ENCODE measurements at regions not wholly inside any gene's neighbourhood (a gene's known extent, or its start where the extent isn't known, plus 50 kb on each side); places are given as distances from the start of the nearest gene placed in this dataset.

- FAIRE-seq, result no peak
- intact Hi-C loops (cut with DNase I), result no loop called here
- H3K36me3 ChIP-seq (ENCODE audit: control insufficient read depth in 2 of 3, insufficient read depth in 3 of 3, low read length in 3 of 3), result no peaks in the 10 kb centered on the region
- no peak overlapping the region for H3K27ac ChIP-seq (ENCODE audit: low read depth in 2 of 2, low read length in 2 of 2)
- H3K4me3 ChIP-seq (ENCODE audit: low read length in 3 of 3), result no peak overlapping the region
- H3K9ac ChIP-seq (ENCODE audit: low read length in 3 of 3), result no peak overlapping the region
- peaks cover 0 to 3% (median 0%) of the 10 kb centered on the region in 3 donors for H3K9me3 ChIP-seq (ENCODE audit: control insufficient read depth in 2 of 3, insufficient read depth in 1 of 3, low read length in 3 of 3)
- no peaks in the 10 kb centered on the region for H3K27me3 ChIP-seq (ENCODE audit: control insufficient read depth, insufficient read depth, low read length)
- no peak for DNase-seq
- TF ChIP-seq CTCF (IDR thresholded peaks at IDR 0.05; ENCODE audit: borderline replicate concordance, extremely low read depth, insufficient read depth), result no peak
- H3K4me1 ChIP-seq (ENCODE audit: control insufficient read depth in 2 of 3, insufficient read depth in 2 of 3, low read depth in 1 of 3, low read length in 3 of 3), result no peaks in the 10 kb centered on the region
These were observed 182.1 kb downstream of the ANKRD60 start for GRCh38 chr20:58046311-58046710.

- Histone ChIP-seq H3K27ac (ENCODE audit: low read depth in 2 of 2, low read length in 2 of 2) (no peak overlapping the region), H3K4me3 (ENCODE audit: low read length in 3 of 3) (no peak overlapping the region), H3K9me3 (ENCODE audit: control insufficient read depth in 2 of 3, insufficient read depth in 1 of 3, low read length in 3 of 3) (no peaks in the 10 kb centered on the region), H3K9ac (ENCODE audit: low read length in 3 of 3) (no peak overlapping the region), H3K36me3 (ENCODE audit: control insufficient read depth in 2 of 3, insufficient read depth in 3 of 3, low read length in 3 of 3) (no peaks in the 10 kb centered on the region), H3K4me1 (ENCODE audit: control insufficient read depth in 2 of 3, insufficient read depth in 2 of 3, low read depth in 1 of 3, low read length in 3 of 3) (no peaks in the 10 kb centered on the region), H3K27me3 (ENCODE audit: control insufficient read depth, insufficient read depth, low read length) (no peaks in the 10 kb centered on the region)
- no peak for TF ChIP-seq CTCF (IDR thresholded peaks at IDR 0.05; ENCODE audit: borderline replicate concordance, extremely low read depth, insufficient read depth)
- FAIRE-seq (no peak), DNase-seq (no peak)
- intact Hi-C loops (cut with DNase I), result no loop called here
These were observed 182.9 kb downstream of the ANKRD60 start for GRCh38 chr20:58045579-58045978.

DNA sequence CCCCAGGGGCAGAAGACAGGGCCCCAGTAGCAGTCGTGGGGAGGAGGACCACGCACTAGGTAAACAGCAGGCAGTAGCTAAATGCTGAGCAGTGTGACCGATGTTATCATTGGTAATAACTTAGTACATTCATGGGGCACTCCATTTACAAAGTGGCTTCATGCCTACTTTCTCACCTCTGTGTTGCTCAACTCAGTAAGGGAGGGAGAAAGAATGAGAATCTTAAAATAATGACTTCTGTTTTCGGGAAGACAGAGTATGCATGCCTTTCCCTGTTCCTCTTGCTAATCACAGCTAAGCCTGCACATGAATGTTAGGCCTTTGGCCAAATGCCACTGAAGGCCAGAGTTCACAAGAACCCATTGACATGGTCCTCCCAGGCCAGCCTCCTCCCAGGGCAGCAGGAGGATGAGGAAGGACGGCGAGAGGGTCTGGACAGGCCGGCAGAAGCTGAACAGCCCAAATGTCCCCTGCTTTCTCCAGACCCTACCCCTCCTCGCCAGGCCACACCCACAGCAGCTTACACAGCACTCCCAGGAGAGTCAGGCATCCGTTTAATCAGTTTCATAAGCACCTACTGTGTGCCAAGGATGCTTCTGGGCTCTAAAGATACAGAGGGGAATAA is 183.4 kb downstream of the ANKRD60 start:
- no peak for DNase-seq
- FAIRE-seq, result no peak
- no peak for TF ChIP-seq CTCF (IDR thresholded peaks at IDR 0.05; ENCODE audit: borderline replicate concordance, extremely low read depth, insufficient read depth)
- intact Hi-C loops (cut with DNase I), result no loop called here
- Histone ChIP-seq H3K27ac (ENCODE audit: low read depth in 2 of 2, low read length in 2 of 2) (no peak overlapping the region), H3K4me1 (ENCODE audit: control insufficient read depth in 2 of 3, insufficient read depth in 2 of 3, low read depth in 1 of 3, low read length in 3 of 3) (no peaks in the 10 kb centered on the region), H3K27me3 (ENCODE audit: control insufficient read depth, insufficient read depth, low read length) (no peaks in the 10 kb centered on the region), H3K4me3 (ENCODE audit: low read length in 3 of 3) (no peak overlapping the region), H3K9ac (ENCODE audit: low read length in 3 of 3) (no peak overlapping the region), H3K9me3 (ENCODE audit: control insufficient read depth in 2 of 3, insufficient read depth in 1 of 3, low read length in 3 of 3) (no peaks in the 10 kb centered on the region), H3K36me3 (ENCODE audit: control insufficient read depth in 2 of 3, insufficient read depth in 3 of 3, low read length in 3 of 3) (no peaks in the 10 kb centered on the region)

- no peak for TF ChIP-seq CTCF (IDR thresholded peaks at IDR 0.05; ENCODE audit: borderline replicate concordance, extremely low read depth, insufficient read depth)
- Histone ChIP-seq H3K4me1 (ENCODE audit: control insufficient read depth in 2 of 3, insufficient read depth in 2 of 3, low read depth in 1 of 3, low read length in 3 of 3) (no peaks in the 10 kb centered on the region), H3K27ac (ENCODE audit: low read depth in 2 of 2, low read length in 2 of 2) (no peak overlapping the region), H3K36me3 (ENCODE audit: control insufficient read depth in 2 of 3, insufficient read depth in 3 of 3, low read length in 3 of 3) (no peaks in the 10 kb centered on the region), H3K4me3 (ENCODE audit: low read length in 3 of 3) (no peak overlapping the region), H3K9ac (ENCODE audit: low read length in 3 of 3) (no peak overlapping the region), H3K9me3 (ENCODE audit: control insufficient read depth in 2 of 3, insufficient read depth in 1 of 3, low read length in 3 of 3) (no peaks in the 10 kb centered on the region), H3K27me3 (ENCODE audit: control insufficient read depth, insufficient read depth, low read length) (no peaks in the 10 kb centered on the region)
- FAIRE-seq (no peak), DNase-seq (no peak)
- intact Hi-C loops (cut with DNase I), result no loop called here
These were observed 184.2 kb downstream of the ANKRD60 start for GRCh38 chr20:58044286-58044685.

All from kidney (tissue), 13 donors.